Daoy (cell line): ENCODE measurements at regions not wholly inside any gene's neighbourhood (a gene's known extent, or its start where the extent isn't known, plus 50 kb on each side); places are given as distances from the start of the nearest gene placed in this dataset.
A peak's percentile ranks its signal among the peaks of the same experiment; 100 is the strongest.
"Not testable (repeated sequence)": the region's sequence is repeated elsewhere in the genome, so short reads cannot be mapped to it uniquely, and the experiment has no call there.

Experiments
- DNase-seq: peaks from one replicate; pipeline ENCODE4 v3.0.0-alpha.2; 2015; ENCODE audit warnings: low read depth

DNA sequence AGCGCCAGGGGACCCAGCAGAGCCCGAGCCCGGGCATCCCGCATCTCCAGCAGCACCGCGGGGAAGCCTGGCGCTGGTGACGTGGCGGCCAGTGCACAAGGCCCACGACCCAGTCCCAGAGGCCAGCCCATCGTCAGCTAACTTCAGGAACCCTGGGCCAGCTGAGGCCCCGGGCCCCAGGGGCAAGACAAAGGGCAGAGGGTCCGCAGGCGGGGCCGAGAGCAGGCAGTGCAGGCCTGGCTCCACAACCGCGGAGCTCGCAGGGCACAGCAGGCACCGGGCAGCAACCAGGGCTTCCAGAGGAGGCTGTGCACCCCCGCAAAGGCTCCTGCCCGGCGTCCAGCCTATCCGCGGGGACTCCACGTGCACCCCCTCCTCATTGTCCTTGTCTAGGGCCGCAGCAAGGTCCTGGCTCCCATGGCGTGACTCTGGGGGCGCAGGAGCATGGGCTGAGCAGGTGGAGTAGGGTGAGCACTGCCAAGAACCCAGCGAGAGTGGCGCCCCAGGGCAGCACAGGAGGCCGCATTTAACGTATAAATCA is 352.5 kb downstream of the KCNJ18 start:
- DNase-seq, result not testable (repeated sequence)

- DNase-seq, result not testable (repeated sequence)
These were observed 355.2 kb downstream of the KCNJ18 start for GRCh38 chr17:22047521-22047920.

- not testable (repeated sequence) for DNase-seq
These were observed 355.9 kb downstream of the KCNJ18 start for GRCh38 chr17:22048226-22048625.

DNA sequence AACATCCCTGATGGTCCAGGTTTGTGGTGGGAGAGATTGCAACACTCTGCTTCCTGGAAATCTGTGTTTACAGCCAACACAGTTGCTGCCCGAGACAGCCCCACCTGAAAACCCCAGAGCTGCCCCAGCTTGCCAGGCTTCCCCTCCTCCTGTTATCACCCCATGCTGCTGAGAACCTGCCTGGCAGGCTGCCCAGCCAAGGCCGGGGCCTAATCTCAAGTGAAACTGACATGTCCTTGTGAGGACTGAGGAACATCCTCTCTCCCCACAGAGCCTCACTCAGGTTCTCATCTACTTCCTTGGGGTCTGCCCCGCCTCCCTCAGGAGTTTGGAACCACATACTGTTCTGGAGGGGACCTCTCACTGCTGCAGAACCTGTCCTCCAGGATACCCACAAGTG is 358.4 kb downstream of the KCNJ18 start:
- not testable (repeated sequence) for DNase-seq

GRCh38 chr17:22052715-22053114 is 360.4 kb downstream of the KCNJ18 start:
- not testable (repeated sequence) for DNase-seq

DNA sequence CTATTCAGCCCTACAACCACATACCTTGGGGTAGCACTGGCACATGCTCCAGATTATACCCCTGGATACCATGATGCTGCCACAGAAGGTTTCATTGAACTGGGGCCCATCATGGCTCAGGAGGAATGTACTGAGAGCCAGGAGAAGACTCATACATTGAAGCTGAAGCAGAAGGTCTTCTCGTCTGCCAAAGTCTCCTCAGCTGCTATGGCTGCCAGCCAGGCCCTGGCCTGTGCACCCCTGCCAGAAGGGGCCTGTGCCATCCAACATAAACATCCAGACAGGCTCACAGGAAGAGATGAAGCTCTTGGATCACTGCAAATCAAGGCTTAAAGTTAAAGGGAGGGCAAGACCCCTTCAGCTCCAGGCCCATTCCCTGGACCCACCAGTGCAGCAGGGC is 364.2 kb downstream of the KCNJ18 start:
- not testable (repeated sequence) for DNase-seq

DNA sequence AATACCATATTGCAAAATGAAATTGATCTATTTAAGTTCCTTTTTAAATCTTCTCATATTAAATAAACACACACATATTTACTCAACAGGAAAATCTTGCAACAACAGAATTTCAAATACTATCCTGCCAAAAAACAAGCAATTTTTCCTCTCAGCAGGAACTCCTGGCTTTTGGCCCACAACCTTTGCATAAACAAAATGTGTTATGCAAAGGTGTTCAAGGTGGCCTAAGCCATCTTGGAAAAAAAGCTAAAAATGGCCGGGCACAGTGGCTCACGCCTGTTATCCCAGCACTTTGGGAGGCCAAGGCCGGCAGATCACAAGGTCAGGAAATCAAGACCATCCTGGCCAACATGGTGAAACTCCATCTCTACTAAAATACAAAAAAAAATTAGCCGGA is 383.6 kb downstream of the KCNJ18 start:
- not testable (repeated sequence) for DNase-seq

DNA sequence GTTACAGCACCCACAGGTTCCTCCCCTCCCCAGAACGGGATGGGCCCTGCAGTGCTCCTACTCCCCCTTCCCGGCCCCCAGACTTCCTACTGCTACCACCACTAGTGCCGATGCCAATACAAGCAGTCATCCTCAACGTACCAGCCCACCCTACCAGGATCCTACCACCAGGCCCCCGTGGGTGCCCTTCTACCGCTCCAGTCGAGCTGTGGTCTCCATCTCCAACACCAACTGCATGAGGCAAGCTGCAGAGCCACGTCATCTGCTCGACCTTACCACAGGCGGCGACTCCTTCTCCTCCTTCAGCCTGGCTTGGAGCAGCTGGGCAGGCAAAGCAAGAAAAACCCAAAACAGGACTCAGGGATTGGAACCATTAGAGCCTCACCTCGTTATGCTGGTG is 396.3 kb downstream of the KCNJ18 start:
- peak; percentile 4 for DNase-seq

DNA sequence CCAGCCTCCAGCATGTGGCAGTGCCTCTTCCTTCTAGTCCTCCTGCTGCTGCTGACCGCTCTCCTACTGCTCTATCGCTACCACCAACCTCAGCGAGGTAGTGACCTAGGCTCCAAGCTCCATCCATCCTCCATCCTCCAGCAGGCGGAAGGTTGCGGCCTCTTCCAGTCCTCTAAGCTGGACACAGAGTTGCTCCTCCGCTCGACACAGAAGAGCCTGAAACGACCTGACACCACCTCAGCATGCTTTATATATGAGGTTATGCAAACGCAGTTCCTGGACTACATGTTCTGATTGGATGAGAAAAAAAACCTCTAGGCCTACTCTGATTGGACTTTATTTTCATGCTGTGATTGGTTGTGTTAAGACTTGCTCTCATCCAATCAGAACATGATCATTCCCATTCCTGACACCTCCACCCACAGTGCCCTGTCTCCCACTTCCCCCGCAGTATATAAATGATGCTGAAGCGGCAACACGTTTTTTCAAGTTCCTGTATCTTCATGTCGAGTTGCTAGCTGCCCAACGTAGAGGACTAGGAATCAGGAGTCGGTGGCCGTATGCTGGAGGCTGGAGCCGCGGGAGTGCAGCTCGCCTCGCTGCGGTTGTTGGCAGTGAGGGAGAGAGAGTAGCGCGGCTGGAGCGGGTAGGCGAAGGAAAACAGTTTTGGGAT is 398.1 kb downstream of the KCNJ18 start:
- DNase-seq, result peak; percentile 49

- not testable (repeated sequence) for DNase-seq
These were observed 398.8 kb downstream of the KCNJ18 start for GRCh38 chr17:22091041-22091679.

- DNase-seq, result not testable (repeated sequence)
These were observed 399.5 kb downstream of the KCNJ18 start for GRCh38 chr17:22091840-22092239.

- DNase-seq, result not testable (repeated sequence)
These were observed 403.1 kb downstream of the KCNJ18 start for GRCh38 chr17:22095414-22095813.

DNA sequence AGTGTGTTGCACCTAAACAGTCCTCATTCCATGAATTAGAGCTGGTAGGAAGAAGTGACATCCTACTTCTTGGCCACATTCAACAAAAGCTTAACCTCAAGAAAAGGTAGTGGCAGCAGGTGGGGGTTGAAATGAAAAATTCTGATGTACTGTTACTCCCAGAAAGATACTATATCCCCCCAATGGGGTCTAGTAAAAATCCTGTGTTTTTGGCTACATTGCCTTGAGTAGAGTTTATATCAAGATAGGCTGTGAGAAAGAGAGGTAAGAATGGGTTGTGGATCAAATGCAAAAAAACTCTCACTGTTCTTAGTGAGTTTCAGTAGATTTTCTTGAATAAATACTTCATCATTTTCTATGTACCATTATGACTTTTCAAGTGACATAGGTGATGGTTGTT is 407.3 kb downstream of the KCNJ18 start:
- DNase-seq, result not testable (repeated sequence)

- no peak for DNase-seq
These were observed 409.9 kb downstream of the KCNJ18 start for GRCh38 chr17:22102177-22102576.

GRCh38 chr17:22116720-22117119 is 424.4 kb downstream of the KCNJ18 start:
- DNase-seq, result not testable (repeated sequence)

- not testable (repeated sequence) for DNase-seq
These were observed 425.1 kb downstream of the KCNJ18 start for GRCh38 chr17:22117401-22117800.

DNA sequence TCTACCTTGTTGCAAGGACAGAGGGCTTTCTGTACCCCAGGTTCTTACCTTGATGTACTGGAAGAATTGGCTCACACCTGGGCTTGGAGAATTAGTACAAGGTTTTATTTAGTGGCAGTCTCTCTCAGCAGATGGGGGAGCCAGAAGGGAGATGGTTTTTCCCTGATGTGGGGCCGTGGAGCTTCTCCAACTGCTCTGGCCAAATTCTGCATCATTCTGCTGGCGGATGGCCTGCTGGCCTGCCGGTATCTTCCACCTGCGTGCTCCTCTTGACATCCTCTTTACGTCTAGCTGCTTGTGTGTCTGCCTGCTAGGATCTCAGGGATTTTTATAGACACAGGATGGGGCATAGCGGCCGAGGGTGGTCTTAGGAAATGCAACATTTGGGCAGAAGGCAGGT is 426.7 kb downstream of the KCNJ18 start:
- DNase-seq, result not testable (repeated sequence)

DNA sequence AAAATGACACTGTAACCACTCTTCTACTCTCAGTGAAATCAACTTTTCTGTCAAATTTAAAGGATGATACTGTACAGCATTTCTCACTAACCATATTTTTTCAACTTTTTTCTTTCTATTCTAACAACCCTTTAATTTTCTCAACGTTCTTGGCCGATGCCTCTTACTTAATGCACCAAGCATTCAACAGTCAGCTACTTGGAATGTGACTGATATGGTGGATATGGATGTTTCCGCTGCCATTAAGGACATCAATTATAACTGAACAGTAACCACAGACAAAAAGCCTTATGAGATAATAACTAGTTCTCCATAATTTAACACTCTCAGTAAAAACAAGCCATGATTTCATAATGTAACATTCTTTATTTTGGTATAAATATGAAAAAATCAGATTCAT is 427.4 kb downstream of the KCNJ18 start:
- DNase-seq, result peak; percentile 75

- DNase-seq, result no peak
These were observed 431.4 kb downstream of the KCNJ18 start for GRCh38 chr17:22123536-22124281.

DNA sequence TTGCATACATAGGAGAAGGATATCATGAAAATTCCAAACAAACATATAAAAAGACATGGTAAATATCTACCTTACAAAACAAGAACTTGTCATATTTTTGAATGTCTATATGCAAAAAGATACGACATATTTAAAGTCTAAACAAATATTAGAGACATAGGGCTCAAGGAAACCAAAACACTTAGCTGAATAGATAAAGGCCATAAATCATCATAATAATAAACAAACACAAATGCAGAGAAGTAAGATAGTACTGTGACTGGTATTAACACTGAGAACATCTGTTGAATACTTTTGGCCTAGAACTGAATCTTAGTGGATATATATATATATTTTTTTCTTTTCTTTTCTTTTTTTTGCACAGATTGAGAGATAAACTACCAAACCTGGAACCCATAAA is 435.8 kb downstream of the KCNJ18 start:
- no peak for DNase-seq

GRCh38 chr17:22128723-22129122 is 436.4 kb downstream of the KCNJ18 start:
- DNase-seq, result peak; percentile 39

DNA sequence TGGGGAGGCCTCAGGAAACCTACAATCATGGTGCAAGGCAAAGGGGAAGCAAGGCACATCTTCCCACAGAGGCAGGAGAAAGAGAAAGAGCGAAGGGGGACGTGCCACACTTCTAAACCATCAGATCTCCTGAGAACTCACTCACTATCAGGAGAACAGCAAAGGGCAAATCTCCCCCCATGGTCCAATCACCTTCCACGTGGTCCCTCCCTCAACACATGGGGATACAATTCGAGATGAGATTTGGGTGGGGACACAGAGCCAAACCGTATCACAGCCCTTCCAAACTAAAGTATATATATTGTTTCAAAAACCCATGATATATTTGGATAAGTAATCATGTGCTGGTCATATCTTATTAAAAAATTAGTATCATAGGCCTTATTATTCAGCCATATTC is 437.6 kb downstream of the KCNJ18 start:
- DNase-seq, result not testable (repeated sequence)
